GM12874 (cell line): ENCODE measurements at regions not wholly inside any gene's neighbourhood (a gene's known extent, or its start where the extent isn't known, plus 50 kb on each side); places are given as distances from the start of the nearest gene placed in this dataset.

Experiments
- CTCF ChIP-seq: IDR thresholded peaks from 2 replicates; pipeline ENCODE4 v1.5.1; 2011; ENCODE audit warnings: low read depth, mild to moderate bottlenecking, control low read depth, low read length, moderate library complexity; ENCODE audit not compliant: insufficient read depth

GRCh38 chr14:55900749-55901148, 217.5 kb upstream of the PELI2 start:
- TF ChIP-seq CTCF, result no peak

GRCh38 chr14:55901291-55901690, 216.9 kb upstream of the PELI2 start:
- TF ChIP-seq CTCF, result no peak

GRCh38 chr14:55902241-55902640, 216.0 kb upstream of the PELI2 start:
- no peak for TF ChIP-seq CTCF

- no peak for TF ChIP-seq CTCF
These were observed 214.1 kb upstream of the PELI2 start for GRCh38 chr14:55904086-55904485.

GRCh38 chr14:55908106-55908505, 210.1 kb upstream of the PELI2 start:
- TF ChIP-seq CTCF, result no peak

- no peak for TF ChIP-seq CTCF
These were observed 208.3 kb upstream of the PELI2 start for GRCh38 chr14:55909879-55910278.

GRCh38 chr14:55910601-55911243, 207.5 kb upstream of the PELI2 start:
- no peak for TF ChIP-seq CTCF

- TF ChIP-seq CTCF, result no peak
These were observed 206.4 kb upstream of the PELI2 start for GRCh38 chr14:55911776-55912175.
